ENCODE measurements at regions not wholly inside any gene's neighbourhood (a gene's known extent, or its start where the extent isn't known, plus 50 kb on each side); places are given as distances from the start of the nearest gene placed in this dataset.

DNA sequence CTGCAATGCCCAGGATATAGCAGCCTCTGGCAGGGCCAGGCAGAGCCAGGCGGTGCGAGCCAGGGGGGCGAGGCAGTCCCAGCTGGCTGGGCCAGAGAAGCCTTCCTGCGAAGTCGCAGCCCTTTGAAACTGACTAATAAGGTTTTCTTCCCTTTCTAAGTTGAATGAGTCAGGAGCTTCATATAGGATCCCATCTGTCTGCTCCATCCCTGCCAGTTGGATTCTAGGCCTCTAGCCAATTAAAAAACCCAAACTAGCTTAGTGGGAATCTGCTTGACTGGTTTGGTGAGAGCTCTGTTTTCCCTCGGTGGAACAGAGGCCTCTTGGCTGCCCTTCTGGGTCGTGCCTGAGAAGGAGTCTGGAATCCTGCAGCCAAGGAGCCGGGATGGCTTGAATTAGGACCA, 70.1 kb upstream of the RAPGEF1 start:
- DNase-seq (ENCODE audit: low read depth in 3 of 3, low spot score in 2 of 3), result no peak

DNA sequence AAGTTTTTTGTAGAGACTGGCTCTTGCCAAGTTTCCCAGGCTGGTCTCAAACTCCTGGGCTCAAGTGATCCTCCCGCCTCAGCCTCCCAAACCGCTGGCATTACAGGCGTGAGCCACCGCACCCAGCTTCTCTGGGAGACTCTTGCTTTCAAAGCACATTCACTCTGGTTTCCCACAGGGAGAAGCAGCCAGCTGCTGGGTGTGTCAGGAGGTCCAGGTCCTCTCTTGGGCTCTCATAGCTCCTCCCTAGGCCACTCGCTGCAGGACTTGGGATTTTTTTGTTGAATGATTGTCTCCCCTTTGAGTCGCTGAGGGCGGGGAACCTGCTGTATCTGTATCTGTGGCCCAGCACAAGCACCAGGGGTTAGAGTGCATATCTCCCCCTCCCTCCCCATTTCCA, 68.4 kb upstream of the RAPGEF1 start:
- no peak for DNase-seq (ENCODE audit: low read depth in 3 of 3, low spot score in 2 of 3)

DNA sequence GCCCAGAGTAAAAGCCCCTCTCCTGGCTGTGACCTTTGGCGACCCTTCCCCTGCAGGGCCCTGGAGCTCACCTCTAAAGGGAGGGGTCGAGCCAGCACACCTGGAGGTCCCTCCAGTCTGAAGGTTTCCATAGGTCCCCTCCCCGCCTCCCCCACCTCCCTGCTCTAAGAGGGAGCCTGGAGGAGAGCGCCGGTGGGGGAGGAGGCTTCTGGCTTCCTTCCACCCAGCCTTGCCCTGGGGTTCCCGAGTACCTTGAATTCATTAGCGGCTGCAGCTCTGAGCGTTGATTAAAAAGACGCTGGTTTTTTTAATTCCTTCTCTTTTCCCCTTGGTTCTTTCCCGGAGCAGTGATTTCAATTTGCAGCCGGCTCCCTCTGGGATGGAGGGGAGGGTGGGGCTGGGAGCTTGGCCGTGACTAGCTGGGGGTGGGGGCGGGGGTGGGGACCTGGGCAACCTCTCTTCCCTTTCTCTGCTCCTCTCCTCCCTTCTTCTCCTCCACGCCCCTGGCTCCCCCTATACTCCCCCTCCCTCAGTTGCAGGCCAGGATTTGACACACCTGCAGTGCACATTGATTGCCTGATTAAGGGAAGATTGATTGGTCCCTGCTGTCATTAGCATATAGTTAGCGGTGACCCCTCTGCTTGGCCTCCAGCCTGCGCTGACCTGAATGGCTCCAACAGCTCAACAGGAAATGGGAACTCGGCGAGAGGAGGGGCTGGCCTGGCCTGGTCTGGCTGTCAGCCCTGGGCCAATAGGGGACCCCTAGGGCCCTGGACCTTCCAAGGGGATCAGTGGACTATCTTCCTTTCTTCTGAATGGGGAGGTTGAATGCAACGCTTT, 67.5 kb upstream of the RAPGEF1 start:
- DNase-seq (ENCODE audit: low read depth in 3 of 3, low spot score in 2 of 3), result no peak

DNA sequence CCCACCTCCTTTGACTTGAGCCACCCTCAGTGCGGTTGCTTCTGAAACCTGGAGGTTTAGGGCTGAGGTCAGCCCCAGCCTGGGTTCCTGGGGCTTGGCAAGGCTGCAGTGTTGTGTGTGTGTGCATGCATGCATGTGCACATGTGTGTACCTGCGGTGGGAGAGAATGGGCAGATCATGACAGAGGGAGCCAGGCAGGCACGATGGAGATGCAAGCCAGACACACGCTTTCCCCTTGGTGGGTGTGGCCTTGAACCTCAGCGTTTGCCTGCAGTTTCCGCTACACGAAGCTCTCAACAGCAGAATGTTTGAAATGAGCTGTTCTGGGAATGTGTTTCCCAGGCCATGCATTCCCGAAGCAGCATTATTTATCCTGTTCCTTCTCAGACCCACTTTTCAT, 65.9 kb upstream of the RAPGEF1 start:
- no peak for DNase-seq (ENCODE audit: low read depth in 3 of 3, low spot score in 2 of 3)

DNA sequence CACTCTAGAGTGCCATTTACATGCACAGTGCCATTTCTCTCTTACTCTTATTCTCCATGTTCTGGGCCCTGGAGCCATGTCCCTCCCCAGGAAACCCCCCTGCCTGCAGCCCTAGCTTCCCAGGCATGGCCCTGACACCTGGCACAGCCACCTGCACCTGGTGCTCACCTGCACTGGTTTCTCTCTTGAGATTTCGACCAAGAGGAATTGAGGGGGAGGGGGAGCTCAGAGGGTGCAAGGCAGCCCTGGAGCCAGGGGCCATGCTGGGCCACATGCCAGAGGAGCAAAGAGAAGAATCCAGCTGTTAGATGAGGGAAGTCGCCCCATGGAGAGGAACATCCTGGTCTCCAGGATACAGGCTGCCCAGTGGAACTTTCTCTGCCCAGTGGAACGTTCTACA, 65.0 kb upstream of the RAPGEF1 start:
- no peak for DNase-seq (ENCODE audit: low read depth in 3 of 3, low spot score in 2 of 3)

DNA sequence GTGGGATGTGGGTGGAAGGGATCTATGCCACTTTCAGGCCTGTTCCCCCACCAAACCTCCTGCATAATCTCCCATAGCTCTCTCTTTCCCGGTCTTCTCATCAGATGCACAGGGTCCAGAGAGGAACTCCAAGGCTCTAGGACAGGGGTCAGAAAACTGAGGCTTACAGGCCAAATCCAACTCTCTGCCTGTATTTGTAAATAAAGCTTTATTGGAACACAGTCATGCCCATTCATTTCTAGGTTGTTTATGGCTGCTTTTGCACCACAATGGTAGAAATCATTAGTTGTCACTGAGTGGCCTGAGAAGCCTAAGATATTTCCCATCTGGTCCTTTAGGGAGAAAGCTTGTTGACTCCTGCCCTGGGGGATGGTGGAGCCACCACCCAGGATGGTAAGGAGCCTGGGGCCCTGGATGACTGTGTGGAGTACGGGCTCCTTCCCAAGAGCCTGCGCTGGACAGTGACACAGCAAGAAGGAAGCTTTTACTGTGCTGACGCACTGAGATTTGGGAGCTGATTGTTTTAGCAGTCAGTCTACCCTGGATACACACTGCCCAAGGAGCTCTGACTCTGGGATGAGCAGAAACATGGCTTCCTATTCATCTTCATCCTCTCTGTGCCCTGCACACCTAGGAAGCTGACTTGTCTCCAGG, 64.0 kb upstream of the RAPGEF1 start:
- no peak for DNase-seq (ENCODE audit: low read depth in 3 of 3, low spot score in 2 of 3)

DNA sequence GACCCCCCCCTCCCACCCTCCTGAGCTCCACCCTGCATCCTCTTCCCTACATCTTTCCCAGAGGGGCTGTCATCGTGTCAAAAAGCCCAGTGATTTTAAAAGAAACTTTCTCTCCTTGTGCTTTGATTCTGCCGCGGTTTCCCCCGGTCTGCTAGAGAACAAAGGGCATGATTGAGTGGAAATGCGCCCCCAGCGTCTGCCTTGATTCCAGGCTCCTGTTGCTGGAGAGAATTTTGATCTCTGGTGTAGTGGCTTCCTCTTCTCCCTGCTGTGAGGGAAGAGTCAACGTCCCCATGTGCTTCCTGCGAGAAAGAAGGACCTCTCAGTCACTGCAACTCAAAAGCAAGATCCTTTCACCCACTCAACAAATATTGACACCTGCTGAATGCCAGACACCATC, 61.9 kb upstream of the RAPGEF1 start:
- no peak for DNase-seq (ENCODE audit: low read depth in 3 of 3, low spot score in 2 of 3)

DNA sequence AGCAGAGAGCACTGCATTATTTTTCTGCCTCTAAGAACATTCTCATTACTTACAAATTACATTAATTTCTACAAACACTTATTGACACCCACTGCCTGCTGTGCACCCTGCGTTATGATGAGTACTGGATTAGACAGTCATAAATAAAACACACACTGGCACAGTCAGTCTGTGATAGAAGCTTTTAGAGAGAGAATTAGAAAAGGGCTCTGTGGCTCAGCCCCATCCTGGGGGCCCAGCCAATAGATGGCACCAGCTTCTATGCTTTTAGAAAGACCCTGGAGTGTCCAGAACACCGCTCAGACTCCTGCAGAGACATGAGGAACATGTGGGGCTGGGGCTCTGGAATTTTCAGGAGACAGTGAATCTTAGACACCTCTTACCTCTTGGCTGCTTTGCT, 61.0 kb upstream of the RAPGEF1 start:
- no peak for DNase-seq (ENCODE audit: low read depth in 3 of 3, low spot score in 2 of 3)

DNA sequence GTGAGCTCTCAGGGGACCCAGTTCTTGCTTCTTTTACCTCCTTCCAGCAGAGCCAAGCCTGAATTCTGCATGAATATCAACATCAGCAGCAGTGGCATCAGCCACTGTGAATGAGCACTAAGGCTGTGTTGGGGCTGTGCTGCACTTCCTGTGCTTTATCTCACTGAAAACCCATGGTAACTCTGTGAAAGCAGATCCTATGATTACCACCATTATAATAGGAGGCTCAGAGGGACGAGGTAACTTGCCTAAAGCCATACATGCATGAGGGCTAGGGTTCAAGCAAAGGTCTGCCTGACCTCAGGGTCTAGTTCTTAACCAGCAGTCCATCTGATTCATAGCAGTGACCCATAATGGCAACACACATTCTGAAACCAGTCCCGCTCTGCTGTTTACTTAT, 60.5 kb upstream of the RAPGEF1 start:
- no peak for DNase-seq (ENCODE audit: low read depth in 3 of 3, low spot score in 2 of 3)

DNA sequence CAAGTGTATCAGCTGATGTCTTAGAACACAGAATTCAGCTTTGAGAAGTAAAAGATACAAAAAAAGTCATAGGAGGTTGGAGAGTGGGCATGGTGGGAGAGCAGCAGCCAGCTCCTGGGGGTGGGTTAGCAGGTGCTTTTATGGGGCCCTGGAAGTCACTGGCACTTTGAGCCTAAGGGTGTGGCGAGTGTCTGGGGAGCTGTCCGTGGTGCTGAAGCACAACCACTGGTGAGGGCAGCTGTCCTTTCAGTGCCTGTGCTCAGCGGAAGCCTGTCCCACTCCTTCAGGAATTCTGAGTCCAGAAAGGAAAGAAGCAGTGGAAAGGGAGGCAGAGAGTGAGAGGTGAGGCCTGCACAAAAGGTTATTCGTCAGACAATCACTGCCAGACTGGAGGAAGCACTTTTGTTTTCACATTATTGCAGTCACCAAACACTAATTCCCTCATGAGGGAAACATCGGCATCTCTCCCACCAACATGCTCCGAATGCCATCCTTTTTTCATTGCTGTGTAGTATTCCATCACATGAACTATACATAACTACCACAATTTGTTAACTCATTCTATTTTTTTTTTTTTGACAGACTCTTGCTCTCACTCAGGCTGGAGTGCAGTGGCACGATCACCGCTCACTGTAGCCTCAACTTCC, 59.4 kb upstream of the RAPGEF1 start:
- peak in 2 of 3 donors; percentile 39 to 51 for DNase-seq (ENCODE audit: low read depth in 3 of 3, low spot score in 2 of 3)

DNA sequence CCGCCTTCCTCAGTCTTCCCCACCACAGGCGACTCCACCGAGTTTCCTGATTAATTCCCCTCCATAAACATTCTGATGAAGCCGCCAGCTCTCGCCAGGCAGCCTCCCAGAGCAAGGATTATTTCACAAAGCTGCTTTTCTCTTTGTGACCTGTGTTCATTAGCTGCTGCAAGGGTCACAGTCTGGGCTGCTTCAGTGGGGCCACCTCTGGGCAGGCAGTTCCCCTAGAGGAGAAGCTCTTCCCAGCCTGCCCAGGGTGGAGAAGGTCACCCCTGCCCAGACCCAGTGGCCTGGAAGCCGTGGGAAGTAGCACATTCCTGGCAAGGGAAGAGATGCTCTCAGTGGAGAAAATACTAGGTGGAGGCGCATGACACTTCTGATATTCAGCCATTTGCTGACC, 58.4 kb upstream of the RAPGEF1 start:
- no peak for DNase-seq (ENCODE audit: low read depth in 3 of 3, low spot score in 2 of 3)

DNA sequence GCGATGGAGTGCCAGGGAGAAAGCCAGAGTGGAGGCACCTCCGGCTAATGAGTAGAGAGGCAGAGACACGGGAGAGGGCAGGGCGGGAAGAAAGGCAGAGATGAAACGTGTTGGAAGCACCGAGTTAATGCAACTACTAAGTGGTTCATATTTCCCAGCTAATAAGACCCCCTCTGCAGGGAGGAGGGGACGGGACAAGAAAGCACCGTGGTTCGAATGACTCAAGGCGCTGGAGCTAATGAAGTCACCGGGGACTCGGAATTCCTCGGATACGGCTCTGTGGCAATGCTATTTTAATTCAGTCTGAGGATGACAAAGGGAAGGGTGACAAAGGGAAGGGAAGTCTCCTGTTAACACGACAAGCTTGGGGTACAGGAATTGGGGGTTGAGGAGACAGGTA, 54.5 kb upstream of the RAPGEF1 start:
- no peak for DNase-seq (ENCODE audit: low read depth in 3 of 3, low spot score in 2 of 3)

DNA sequence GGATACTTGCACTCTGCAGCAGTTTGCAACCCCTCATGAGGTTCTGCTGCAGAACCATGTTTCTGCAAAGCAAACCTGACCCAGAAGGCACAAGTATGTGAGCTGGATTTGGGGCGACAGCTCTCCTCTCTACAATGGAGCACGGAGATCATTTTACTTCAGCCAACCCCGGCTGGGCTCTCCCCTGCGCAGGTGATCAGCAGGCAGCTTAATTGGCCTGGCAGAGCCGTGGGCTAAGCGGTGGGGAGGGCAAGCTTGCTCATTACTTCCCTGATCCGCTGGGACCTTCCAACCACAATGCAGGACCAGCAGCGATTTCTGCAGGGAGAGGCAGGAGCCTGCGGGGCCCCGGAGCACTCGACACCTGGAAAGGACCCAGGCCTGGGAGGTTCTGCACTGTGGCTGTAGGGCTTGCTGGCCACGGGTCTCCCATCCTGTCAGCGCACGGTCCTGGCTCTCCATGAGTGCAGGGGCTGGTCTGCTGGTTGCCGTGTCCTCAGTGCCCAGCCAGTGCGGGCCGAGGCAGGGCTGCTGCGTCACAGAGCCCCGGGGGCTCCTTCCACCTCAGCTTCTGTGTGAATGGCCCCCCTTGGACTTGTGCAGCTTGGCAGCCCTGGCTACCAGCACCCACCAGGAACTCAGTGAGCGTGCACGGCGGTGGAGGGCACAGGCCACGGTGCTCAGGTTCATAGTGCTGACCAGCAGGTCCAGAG, 51.8 kb upstream of the RAPGEF1 start:
- DNase-seq (ENCODE audit: low read depth in 3 of 3, low spot score in 2 of 3), result no peak
